ENCODE measurements at regions not wholly inside any gene's neighbourhood (a gene's known extent, or its start where the extent isn't known, plus 50 kb on each side); places are given as distances from the start of the nearest gene placed in this dataset.
A peak's percentile ranks its signal among the peaks of the same experiment; 100 is the strongest.

GRCh38 chr6:109315341-109316110 is 66.7 kb downstream of the CD164 start:
- Histone ChIP-seq H3K4me3 (no peak overlapping the region), H3K36me3 (ENCODE audit: insufficient read depth in 1 of 2, low read depth in 1 of 2) (no peaks in the 10 kb centered on the region), H3K27ac (no peak overlapping the region), H3K4me1 (peaks cover 11% of the 10 kb centered on the region), H3K27me3 (ENCODE audit: insufficient read depth in 3 of 3, low read length in 2 of 3) (no peaks in the 10 kb centered on the region), H3K9me3 (no peaks in the 10 kb centered on the region)
- 54 to 74% (median 63%) methylated on average over 6 of the region's 6 CpGs for WGBS, 3 donors
- DNase-seq (no peak), ATAC-seq (no peak)
- intact Hi-C loops (cut with DNase I), result no loop called here
- no peak for TF ChIP-seq CTCF (IDR thresholded peaks at IDR 0.05)

- Histone ChIP-seq H3K9me3 (no peaks in the 10 kb centered on the region), H3K27ac (peak overlapping the region; percentile 34), H3K4me3 (no peak overlapping the region), H3K27me3 (ENCODE audit: insufficient read depth in 3 of 3, low read length in 2 of 3) (no peaks in the 10 kb centered on the region), H3K4me1 (peaks cover 11% of the 10 kb centered on the region), H3K36me3 (ENCODE audit: insufficient read depth in 1 of 2, low read depth in 1 of 2) (no peaks in the 10 kb centered on the region)
- intact Hi-C loops (cut with DNase I), result no loop called here
- no peak for TF ChIP-seq CTCF (IDR thresholded peaks at IDR 0.05)
- DNase-seq (peak in 1 of 2 donors; percentile 80), ATAC-seq (peak; percentile 67 to 80 (median 72))
- 21 to 44% (median 42%) methylated on average over 12 of the region's 12 CpGs for WGBS, 3 donors
These were observed 68.0 kb downstream of the CD164 start for GRCh38 chr6:109314313-109314712.

- peak in 3 of 4 donors; percentile 69 to 87 (median 69) for ATAC-seq
These were observed 69.1 kb downstream of the CD164 start for GRCh38 chr6:109313139-109313538.

GRCh38 chr6:109311471-109311870 is 70.8 kb downstream of the CD164 start:
- no peak for DNase-seq
- Histone ChIP-seq H3K9me3 (no peaks in the 10 kb centered on the region), H3K27me3 (ENCODE audit: insufficient read depth in 3 of 3, low read length in 2 of 3) (no peaks in the 10 kb centered on the region), H3K4me3 (no peak overlapping the region), H3K36me3 (ENCODE audit: insufficient read depth in 1 of 2, low read depth in 1 of 2) (no peaks in the 10 kb centered on the region), H3K4me1 (no peaks in the 10 kb centered on the region), H3K27ac (no peak overlapping the region)
- TF ChIP-seq CTCF (IDR thresholded peaks at IDR 0.05), result no peak
- WGBS, 3 donors, result 83 to 88% (median 85%) methylated on average over 2 of the region's 2 CpGs
- ATAC-seq, result no peak
- intact Hi-C loops (cut with DNase I), result no loop called here

More at GRCh38 chr6:109313139-109313538, 69.1 kb downstream of the CD164 start:
- WGBS, 3 donors, result 38 to 59% (median 46%) methylated on average over 5 of the region's 5 CpGs
- no peak overlapping the region for H3K4me3 ChIP-seq
- H3K27me3 ChIP-seq (ENCODE audit: insufficient read depth in 3 of 3, low read length in 2 of 3), result no peaks in the 10 kb centered on the region
- H3K9me3 ChIP-seq, result no peaks in the 10 kb centered on the region
- peak in 1 of 2 donors; percentile 76 for DNase-seq
- H3K27ac ChIP-seq, result no peak overlapping the region
- intact Hi-C loops (cut with DNase I), result no loop called here
- H3K4me1 ChIP-seq, result peaks cover 5% of the 10 kb centered on the region
- no peaks in the 10 kb centered on the region for H3K36me3 ChIP-seq (ENCODE audit: insufficient read depth in 1 of 2, low read depth in 1 of 2)
- no peak for TF ChIP-seq CTCF (IDR thresholded peaks at IDR 0.05)

- DNase-seq, result no peak
- no peak for ATAC-seq
- H3K27ac ChIP-seq, result no peak overlapping the region
- TF ChIP-seq CTCF (IDR thresholded peaks at IDR 0.05), result no peak
- H3K4me3 ChIP-seq, result no peak overlapping the region
- 80 to 98% (median 97%) methylated on average over 5 of the region's 5 CpGs for WGBS, 3 donors
- no peaks in the 10 kb centered on the region for H3K36me3 ChIP-seq (ENCODE audit: insufficient read depth in 1 of 2, low read depth in 1 of 2)
- H3K4me1 ChIP-seq, result peaks cover 1% of the 10 kb centered on the region
- H3K9me3 ChIP-seq, result no peaks in the 10 kb centered on the region
- H3K27me3 ChIP-seq (ENCODE audit: insufficient read depth in 3 of 3, low read length in 2 of 3), result no peaks in the 10 kb centered on the region
- intact Hi-C loops (cut with DNase I), result no loop called here
These were observed 72.3 kb downstream of the CD164 start for GRCh38 chr6:109309917-109310316.

All from psoas muscle (tissue), 7 donors.